NB4 (cell line): ENCODE measurements at regions not wholly inside any gene's neighbourhood (a gene's known extent, or its start where the extent isn't known, plus 50 kb on each side); places are given as distances from the start of the nearest gene placed in this dataset.

Source experiments
- MAX ChIP-seq: IDR thresholded peaks from 2 replicates; pipeline ENCODE4 v1.6.1; 2011; ENCODE audit warnings: low read depth, low read length
- MYC ChIP-seq: IDR thresholded peaks from 2 replicates; pipeline ENCODE4 v1.6.1; 2011; ENCODE audit warnings: low read depth, low read length
- POLR2A ChIP-seq: IDR thresholded peaks from 2 replicates; pipeline ENCODE4 v1.6.1; 2011; ENCODE audit warnings: mild to moderate bottlenecking; ENCODE audit not compliant: insufficient read length; ENCODE audit errors: extremely low read depth
- TF ChIP-seq, protein P1 (sequence below): IDR thresholded peaks from one replicate; pipeline ENCODE4 v1.5.1; 2012; ENCODE audit warnings: low read depth, low read length

DNA sequence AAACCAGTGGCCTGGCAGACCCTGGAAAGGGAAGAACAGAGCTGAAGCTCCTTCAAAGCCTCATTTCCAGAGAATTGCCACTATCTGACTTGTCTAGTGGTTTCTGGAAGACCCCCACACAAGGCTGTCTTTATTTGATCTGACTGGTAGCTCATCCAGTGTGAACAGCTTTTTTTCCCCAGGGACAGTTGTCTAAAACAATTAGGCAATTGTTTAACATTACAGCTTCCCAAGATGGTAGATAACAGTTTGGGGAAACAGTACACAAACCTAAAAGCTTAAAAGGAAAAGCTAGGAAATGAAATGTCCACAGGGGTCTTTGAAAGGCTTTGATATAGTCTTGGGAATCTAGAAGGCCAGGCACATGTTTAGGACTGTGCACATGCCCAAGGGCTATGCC, 203.4 kb upstream of the CTBP2 start:
- TF ChIP-seq, protein P1, sequence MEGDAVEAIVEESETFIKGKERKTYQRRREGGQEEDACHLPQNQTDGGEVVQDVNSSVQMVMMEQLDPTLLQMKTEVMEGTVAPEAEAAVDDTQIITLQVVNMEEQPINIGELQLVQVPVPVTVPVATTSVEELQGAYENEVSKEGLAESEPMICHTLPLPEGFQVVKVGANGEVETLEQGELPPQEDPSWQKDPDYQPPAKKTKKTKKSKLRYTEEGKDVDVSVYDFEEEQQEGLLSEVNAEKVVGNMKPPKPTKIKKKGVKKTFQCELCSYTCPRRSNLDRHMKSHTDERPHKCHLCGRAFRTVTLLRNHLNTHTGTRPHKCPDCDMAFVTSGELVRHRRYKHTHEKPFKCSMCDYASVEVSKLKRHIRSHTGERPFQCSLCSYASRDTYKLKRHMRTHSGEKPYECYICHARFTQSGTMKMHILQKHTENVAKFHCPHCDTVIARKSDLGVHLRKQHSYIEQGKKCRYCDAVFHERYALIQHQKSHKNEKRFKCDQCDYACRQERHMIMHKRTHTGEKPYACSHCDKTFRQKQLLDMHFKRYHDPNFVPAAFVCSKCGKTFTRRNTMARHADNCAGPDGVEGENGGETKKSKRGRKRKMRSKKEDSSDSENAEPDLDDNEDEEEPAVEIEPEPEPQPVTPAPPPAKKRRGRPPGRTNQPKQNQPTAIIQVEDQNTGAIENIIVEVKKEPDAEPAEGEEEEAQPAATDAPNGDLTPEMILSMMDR, result no peak
- no peak for TF ChIP-seq MAX
- TF ChIP-seq POLR2A, result no peak
- no peak for TF ChIP-seq MYC
